ENCODE measurements at regions not wholly inside any gene's neighbourhood (a gene's known extent, or its start where the extent isn't known, plus 50 kb on each side); places are given as distances from the start of the nearest gene placed in this dataset.

GRCh38 chr9:129390541-129390940 is 212.5 kb upstream of the IER5L start:
- in situ Hi-C loops (cut with MboI) = no loop called here
- Histone ChIP-seq H3F3A (ENCODE audit: insufficient read depth) (no peaks in the 10 kb centered on the region), H3K4me3 (no peak overlapping the region), H3K9me2 (ENCODE audit: insufficient read depth) (no peaks in the 10 kb centered on the region), H3K4me1 (ENCODE audit: insufficient read depth) (no peaks in the 10 kb centered on the region), H3K9me3 (ENCODE audit: low read depth) (no peaks in the 10 kb centered on the region), H2AFZ (no peak overlapping the region), H3K4me2 (ENCODE audit: unreplicated experiment) (no peak overlapping the region), H3K27me3 (replicated peaks; ENCODE audit: insufficient read depth) (no peaks in the 10 kb centered on the region), H3K27ac (no peak overlapping the region), H3K9ac (no peak overlapping the region), H4K20me1 (ENCODE audit: insufficient read depth) (no peaks in the 10 kb centered on the region), H3K79me2 (ENCODE audit: insufficient read depth) (no peaks in the 10 kb centered on the region), H3K36me3 (ENCODE audit: low read depth) (no peaks in the 10 kb centered on the region)
- WGBS, 2 experiments (ENCODE audit: low coverage in 1 of 2, low lambda C conversion rate in 2 of 2, missing lambda C conversion rate in 2 of 2) = 60 to 64% methylated on average over 3 of the region's 3 CpGs
- no peak for DNase-seq
- TF ChIP-seq EZH2phosphoT487 (IDR thresholded peaks at IDR 0.05; ENCODE audit: insufficient read depth, low read depth) (no peak), EZH2 (IDR thresholded peaks at IDR 0.05; ENCODE audit: insufficient read depth, poor library complexity, severe bottlenecking) (no peak)

GRCh38 chr9:129387822-129388221 is 209.8 kb upstream of the IER5L start:
- peaks cover 4% of the 10 kb centered on the region; the same call in 1 of the 2 replicates for H3K4me1 ChIP-seq (ENCODE audit: insufficient read depth)
- H2AFZ ChIP-seq = no peak overlapping the region
- H3K9me3 ChIP-seq (ENCODE audit: low read depth) = no peaks in the 10 kb centered on the region
- H3K9me2 ChIP-seq (ENCODE audit: insufficient read depth) = no peaks in the 10 kb centered on the region
- no peak overlapping the region for H3K27ac ChIP-seq
- no peak overlapping the region for H3K9ac ChIP-seq
- H3K4me3 ChIP-seq = no peak overlapping the region
- peaks cover 3% of the 10 kb centered on the region; the same call in 1 of the 2 replicates for H3F3A ChIP-seq (ENCODE audit: insufficient read depth)
- TF ChIP-seq EZH2phosphoT487 (IDR thresholded peaks at IDR 0.05; ENCODE audit: insufficient read depth, low read depth) (no peak), EZH2 (IDR thresholded peaks at IDR 0.05; ENCODE audit: insufficient read depth, poor library complexity, severe bottlenecking) (no peak)
- no peak overlapping the region for H3K4me2 ChIP-seq (ENCODE audit: unreplicated experiment)
- H3K36me3 ChIP-seq (ENCODE audit: low read depth) = no peaks in the 10 kb centered on the region
- no peak for DNase-seq
- H3K79me2 ChIP-seq (ENCODE audit: insufficient read depth) = no peaks in the 10 kb centered on the region
- no peaks in the 10 kb centered on the region for H4K20me1 ChIP-seq (ENCODE audit: insufficient read depth)
- in situ Hi-C loops (cut with MboI) = no loop called here
- no peaks in the 10 kb centered on the region for H3K27me3 ChIP-seq (replicated peaks; ENCODE audit: insufficient read depth)
- 38 to 46% methylated on average over 3 of the region's 3 CpGs for WGBS, 2 experiments (ENCODE audit: low coverage in 1 of 2, low lambda C conversion rate in 2 of 2, missing lambda C conversion rate in 2 of 2)

GRCh38 chr9:129386812-129387177 is 208.7 kb upstream of the IER5L start:
- H3K79me2 ChIP-seq (ENCODE audit: insufficient read depth) = no peaks in the 10 kb centered on the region
- WGBS, 2 experiments (ENCODE audit: low coverage in 1 of 2, low lambda C conversion rate in 2 of 2, missing lambda C conversion rate in 2 of 2) = 82 to 87% methylated on average over 6 of the region's 6 CpGs
- H3F3A ChIP-seq (ENCODE audit: insufficient read depth) = peaks cover 3% of the 10 kb centered on the region; the same call in 1 of the 2 replicates
- H3K9ac ChIP-seq = no peak overlapping the region
- H3K4me3 ChIP-seq = no peak overlapping the region
- TF ChIP-seq EZH2phosphoT487 (IDR thresholded peaks at IDR 0.05; ENCODE audit: insufficient read depth, low read depth) = no peak
- H3K9me2 ChIP-seq (ENCODE audit: insufficient read depth) = no peaks in the 10 kb centered on the region
- no peak for DNase-seq
- H3K27me3 ChIP-seq (replicated peaks; ENCODE audit: insufficient read depth) = no peaks in the 10 kb centered on the region
- H3K4me1 ChIP-seq (ENCODE audit: insufficient read depth) = peaks cover 7% of the 10 kb centered on the region; the same call in 1 of the 2 replicates
- H4K20me1 ChIP-seq (ENCODE audit: insufficient read depth) = no peaks in the 10 kb centered on the region
- no peaks in the 10 kb centered on the region for H3K9me3 ChIP-seq (ENCODE audit: low read depth)
- H3K27ac ChIP-seq = no peak overlapping the region
- H2AFZ ChIP-seq = no peak overlapping the region
- no peaks in the 10 kb centered on the region for H3K36me3 ChIP-seq (ENCODE audit: low read depth)
- in situ Hi-C loops (cut with MboI) = no loop called here
- no peak overlapping the region for H3K4me2 ChIP-seq (ENCODE audit: unreplicated experiment)

GRCh38 chr9:129385211-129385934 is 207.3 kb upstream of the IER5L start:
- Histone ChIP-seq H3K9me3 (ENCODE audit: low read depth) (no peaks in the 10 kb centered on the region), H3K9me2 (ENCODE audit: insufficient read depth) (no peaks in the 10 kb centered on the region), H3K27me3 (replicated peaks; ENCODE audit: insufficient read depth) (no peaks in the 10 kb centered on the region), H4K20me1 (ENCODE audit: insufficient read depth) (no peaks in the 10 kb centered on the region), H3K36me3 (ENCODE audit: low read depth) (no peaks in the 10 kb centered on the region), H3K4me3 (no peak overlapping the region), H3K4me2 (ENCODE audit: unreplicated experiment) (no peak overlapping the region), H3K4me1 (ENCODE audit: insufficient read depth) (peaks cover 7% of the 10 kb centered on the region; the same call in 1 of the 2 replicates), H2AFZ (no peak overlapping the region), H3F3A (ENCODE audit: insufficient read depth) (peaks cover 3% of the 10 kb centered on the region; the same call in 1 of the 2 replicates), H3K27ac (no peak overlapping the region), H3K9ac (no peak overlapping the region), H3K79me2 (ENCODE audit: insufficient read depth) (no peaks in the 10 kb centered on the region)
- 72 to 79% methylated on average over 11 of the region's 11 CpGs for WGBS, 2 experiments (ENCODE audit: low coverage in 1 of 2, low lambda C conversion rate in 2 of 2, missing lambda C conversion rate in 2 of 2)
- in situ Hi-C loops (cut with MboI) = no loop called here
- no peak for DNase-seq
- TF ChIP-seq EZH2 (IDR thresholded peaks at IDR 0.05; ENCODE audit: insufficient read depth, poor library complexity, severe bottlenecking) = no peak
- TF ChIP-seq EZH2phosphoT487 (IDR thresholded peaks at IDR 0.05; ENCODE audit: insufficient read depth, low read depth) = no peak

Data from GM23248 (cell line).